ENCODE measurements at regions not wholly inside any gene's neighbourhood (a gene's known extent, or its start where the extent isn't known, plus 50 kb on each side); places are given as distances from the start of the nearest gene placed in this dataset.

- ChIA-PET CTCF (interaction anchor here (0.9 kb wide), 1 partner anchor 10 kb away, joined by 3 read pairs; no protein-coding TSS in a partner anchor), POLR2A (no interaction called here)
- no peak for DNase-seq (ENCODE audit: extremely low spot score)
- TF ChIP-seq CTCF (IDR thresholded peaks at IDR 0.05; ENCODE audit: control extremely low read depth, extremely low read depth, low read depth, missing control alignments) = no peak
Observed at GRCh38 chr4:54473798-54474197, 184.0 kb upstream of the KIT start.

- TF ChIP-seq CTCF (IDR thresholded peaks at IDR 0.05; ENCODE audit: control extremely low read depth, extremely low read depth, low read depth, missing control alignments) = no peak
- CTCF ChIA-PET = no interaction called here
- DNase-seq (ENCODE audit: extremely low spot score) = no peak
- POLR2A ChIA-PET = no interaction called here
Observed at GRCh38 chr4:54475546-54475945, 182.2 kb upstream of the KIT start.

GRCh38 chr4:54482529-54483200 is 175.1 kb upstream of the KIT start:
- POLR2A ChIA-PET = interaction anchor here (0.6 kb wide), 1 partner anchor 167 kb away, joined by 8 read pairs; no protein-coding TSS in a partner anchor
- TF ChIP-seq CTCF (IDR thresholded peaks at IDR 0.05; ENCODE audit: control extremely low read depth, extremely low read depth, low read depth, missing control alignments) = no peak
- DNase-seq (ENCODE audit: extremely low spot score) = no peak
- CTCF ChIA-PET = no interaction called here

- ChIA-PET POLR2A (no interaction called here), CTCF (interaction anchor here (1.3 kb wide), 1 partner anchor 9 kb away, joined by 3 read pairs; no protein-coding TSS in a partner anchor)
- no peak for TF ChIP-seq CTCF (IDR thresholded peaks at IDR 0.05; ENCODE audit: control extremely low read depth, extremely low read depth, low read depth, missing control alignments)
- no peak for DNase-seq (ENCODE audit: extremely low spot score)
Observed at GRCh38 chr4:54484383-54484782, 173.4 kb upstream of the KIT start.

GRCh38 chr4:54487491-54487890 is 170.3 kb upstream of the KIT start:
- ChIA-PET CTCF (no interaction called here), POLR2A (no interaction called here)
- DNase-seq (ENCODE audit: extremely low spot score) = no peak
- no peak for TF ChIP-seq CTCF (IDR thresholded peaks at IDR 0.05; ENCODE audit: control extremely low read depth, extremely low read depth, low read depth, missing control alignments)

GRCh38 chr4:54493862-54494261 is 163.9 kb upstream of the KIT start:
- CTCF ChIA-PET = interaction anchor here (1.0 kb wide), 1 partner anchor 9 kb away, joined by 3 read pairs; no protein-coding TSS in a partner anchor
- DNase-seq (ENCODE audit: extremely low spot score) = no peak
- no peak for TF ChIP-seq CTCF (IDR thresholded peaks at IDR 0.05; ENCODE audit: control extremely low read depth, extremely low read depth, low read depth, missing control alignments)
- POLR2A ChIA-PET = interaction anchor here (0.6 kb wide), 1 partner anchor 79 kb away, joined by 6 read pairs; no protein-coding TSS in a partner anchor

Data from GM10248 (cell line).